ENCODE measurements at regions not wholly inside any gene's neighbourhood (a gene's known extent, or its start where the extent isn't known, plus 50 kb on each side); places are given as distances from the start of the nearest gene placed in this dataset.

DNA sequence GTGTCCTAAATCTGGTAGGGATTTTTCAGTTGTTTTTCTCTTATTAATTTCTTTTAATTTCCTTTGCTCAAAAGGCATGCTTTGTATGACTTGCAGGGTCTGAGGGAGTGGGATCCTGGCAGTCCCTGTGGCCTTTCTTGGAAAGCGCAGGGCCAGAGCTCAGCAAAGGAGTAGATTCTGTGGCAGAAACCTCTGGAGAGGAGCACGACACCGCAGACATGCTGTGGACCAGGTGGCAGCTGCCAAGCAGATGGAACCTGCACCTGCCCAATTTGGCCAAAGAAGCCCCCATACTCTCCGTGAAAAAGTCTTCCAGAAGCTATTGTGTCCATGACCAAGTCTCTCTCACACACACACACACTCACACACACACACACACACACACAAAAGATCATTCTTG lies 78.9 kb upstream of the FGF3 start:
- TF ChIP-seq, protein P1, sequence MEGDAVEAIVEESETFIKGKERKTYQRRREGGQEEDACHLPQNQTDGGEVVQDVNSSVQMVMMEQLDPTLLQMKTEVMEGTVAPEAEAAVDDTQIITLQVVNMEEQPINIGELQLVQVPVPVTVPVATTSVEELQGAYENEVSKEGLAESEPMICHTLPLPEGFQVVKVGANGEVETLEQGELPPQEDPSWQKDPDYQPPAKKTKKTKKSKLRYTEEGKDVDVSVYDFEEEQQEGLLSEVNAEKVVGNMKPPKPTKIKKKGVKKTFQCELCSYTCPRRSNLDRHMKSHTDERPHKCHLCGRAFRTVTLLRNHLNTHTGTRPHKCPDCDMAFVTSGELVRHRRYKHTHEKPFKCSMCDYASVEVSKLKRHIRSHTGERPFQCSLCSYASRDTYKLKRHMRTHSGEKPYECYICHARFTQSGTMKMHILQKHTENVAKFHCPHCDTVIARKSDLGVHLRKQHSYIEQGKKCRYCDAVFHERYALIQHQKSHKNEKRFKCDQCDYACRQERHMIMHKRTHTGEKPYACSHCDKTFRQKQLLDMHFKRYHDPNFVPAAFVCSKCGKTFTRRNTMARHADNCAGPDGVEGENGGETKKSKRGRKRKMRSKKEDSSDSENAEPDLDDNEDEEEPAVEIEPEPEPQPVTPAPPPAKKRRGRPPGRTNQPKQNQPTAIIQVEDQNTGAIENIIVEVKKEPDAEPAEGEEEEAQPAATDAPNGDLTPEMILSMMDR (IDR thresholded peaks at IDR 0.05; ENCODE audit: borderline replicate concordance, extremely low read depth, low read length, poor library complexity, severe bottlenecking), result no peak
- no peak for TF ChIP-seq EZH2 (IDR thresholded peaks at IDR 0.05; ENCODE audit: borderline replicate concordance, low read depth, low read length, severe bottlenecking)

All from DND-41 (cell line).